Natural killer cell (primary cell): ENCODE measurements at regions not wholly inside any gene's neighbourhood (a gene's known extent, or its start where the extent isn't known, plus 50 kb on each side); places are given as distances from the start of the nearest gene placed in this dataset.

Source experiments
- ATAC-seq, 3 donors: fragments of 150-1000 bp in 2 of 3; fragments of 200-7000 bp in 1 of 3; cut with Tn5 transposase; 1 replicate in 1 of 3; 2 replicates in 2 of 3; pipeline ENCODE4 v1.10.0; 2021; ENCODE audit warnings: mild to moderate bottlenecking in 2 of 3, moderate library complexity in 2 of 3
- DNase-seq, 2 donors: peaks; one replicate each; pipeline versions ENCODE4 v3.0.0 to v3.0.0-alpha.2; 2013 to 2021; ENCODE audit warnings: mixed read lengths in 1 of 2
- H3K27ac ChIP-seq: one replicate; pipeline ENCODE4 v1.5.1; 2013; ENCODE audit warnings: mild to moderate bottlenecking, low read length
- H3K27me3 ChIP-seq: one replicate; pipeline ENCODE4 v1.6.1; 2013; ENCODE audit warnings: low read length; ENCODE audit not compliant: control insufficient read depth, insufficient read depth
- H3K36me3 ChIP-seq: one replicate; pipeline ENCODE4 v1.6.1; 2013; ENCODE audit warnings: low read length; ENCODE audit not compliant: control insufficient read depth, insufficient read depth
- H3K4me1 ChIP-seq: one replicate; pipeline ENCODE4 v1.6.1; 2013; ENCODE audit warnings: low read length; ENCODE audit not compliant: control insufficient read depth, insufficient read depth
- H3K4me3 ChIP-seq: one replicate; pipeline ENCODE4 v1.5.1; 2013; ENCODE audit warnings: low read length
- H3K9me3 ChIP-seq: one replicate; pipeline ENCODE4 v1.6.1; 2013; ENCODE audit warnings: low read length; ENCODE audit not compliant: control insufficient read depth, insufficient read depth
- H3K27ac Mint-ChIP-seq, 2 donors: one replicate each; pipeline ENCODE4 v1.8.0; 2022; ENCODE audit warnings: mild to moderate bottlenecking in 2 of 2, mixed read lengths in 2 of 2, moderate library complexity in 1 of 2
- H3K27me3 Mint-ChIP-seq, 2 donors: one replicate each; pipeline ENCODE4 v1.8.0; 2022; ENCODE audit warnings: low read depth in 2 of 2, mixed read lengths in 2 of 2
- H3K36me3 Mint-ChIP-seq: one replicate; pipeline ENCODE4 v1.8.0; 2022; ENCODE audit warnings: mixed read lengths
- H3K4me1 Mint-ChIP-seq, 2 donors: one replicate each; pipeline ENCODE4 v1.8.0; 2022; ENCODE audit warnings: mixed read lengths in 2 of 2
- H3K4me3 Mint-ChIP-seq: one replicate; pipeline ENCODE4 v1.8.0; 2022; ENCODE audit warnings: mild to moderate bottlenecking, moderate library complexity, mixed read lengths
- H3K9me3 Mint-ChIP-seq, 2 donors: one replicate each; pipeline ENCODE4 v1.8.0; 2022; ENCODE audit warnings: mixed read lengths in 2 of 2
- WGBS: methylation state at CpG from one replicate; pipeline ENCODE4 v1.1.7; 2013; ENCODE audit warnings: missing lambda C conversion rate; ENCODE audit not compliant: insufficient coverage; 5-methylcytosine and 5-hydroxymethylcytosine counted together
- intact Hi-C: fragments of 100-400 bp; cut with micrococcal nuclease; formaldehyde crosslinking; loops from one replicate; pipeline ENCODE4 v1.14.2; 2022
- TF ChIP-seq, protein P1 (sequence below): fragments of 200-600 bp; IDR thresholded peaks from one replicate; pipeline ENCODE4 v1.8.0; 2022; ENCODE audit warnings: antibody characterized with exemption

DNA sequence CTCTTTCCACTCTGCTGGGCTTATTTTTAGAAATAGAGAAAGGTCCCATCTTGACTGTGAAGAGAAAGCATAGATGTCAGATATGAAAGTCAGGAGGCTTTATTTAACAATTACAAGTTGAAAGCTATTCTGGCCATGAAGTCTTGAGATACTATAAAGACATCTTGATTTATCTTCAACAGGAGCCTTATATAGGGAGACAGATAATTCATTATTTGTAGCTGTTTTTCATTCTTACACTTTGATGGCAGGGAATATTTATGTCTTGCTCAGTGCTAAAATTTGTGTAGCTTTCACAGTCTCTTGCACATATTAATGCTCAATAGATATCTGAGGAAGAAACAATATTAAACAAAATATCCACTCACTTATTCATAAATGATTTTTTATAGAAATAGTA is 248.8 kb downstream of the C3orf38 start:
- Mint-ChIP-seq H3K27me3 (no peaks in the 10 kb centered on the region), H3K4me1 (no peaks in the 10 kb centered on the region), H3K9me3 (peaks cover 13 to 16% of the 10 kb centered on the region in 2 donors), H3K36me3 (no peaks in the 10 kb centered on the region), H3K27ac (no peak overlapping the region), H3K4me3 (no peak overlapping the region)
- Histone ChIP-seq H3K27me3 (no peaks in the 10 kb centered on the region), H3K9me3 (peaks cover 4% of the 10 kb centered on the region), H3K4me3 (no peak overlapping the region), H3K4me1 (no peaks in the 10 kb centered on the region), H3K36me3 (no peaks in the 10 kb centered on the region), H3K27ac (no peak overlapping the region)
- TF ChIP-seq, protein P1, sequence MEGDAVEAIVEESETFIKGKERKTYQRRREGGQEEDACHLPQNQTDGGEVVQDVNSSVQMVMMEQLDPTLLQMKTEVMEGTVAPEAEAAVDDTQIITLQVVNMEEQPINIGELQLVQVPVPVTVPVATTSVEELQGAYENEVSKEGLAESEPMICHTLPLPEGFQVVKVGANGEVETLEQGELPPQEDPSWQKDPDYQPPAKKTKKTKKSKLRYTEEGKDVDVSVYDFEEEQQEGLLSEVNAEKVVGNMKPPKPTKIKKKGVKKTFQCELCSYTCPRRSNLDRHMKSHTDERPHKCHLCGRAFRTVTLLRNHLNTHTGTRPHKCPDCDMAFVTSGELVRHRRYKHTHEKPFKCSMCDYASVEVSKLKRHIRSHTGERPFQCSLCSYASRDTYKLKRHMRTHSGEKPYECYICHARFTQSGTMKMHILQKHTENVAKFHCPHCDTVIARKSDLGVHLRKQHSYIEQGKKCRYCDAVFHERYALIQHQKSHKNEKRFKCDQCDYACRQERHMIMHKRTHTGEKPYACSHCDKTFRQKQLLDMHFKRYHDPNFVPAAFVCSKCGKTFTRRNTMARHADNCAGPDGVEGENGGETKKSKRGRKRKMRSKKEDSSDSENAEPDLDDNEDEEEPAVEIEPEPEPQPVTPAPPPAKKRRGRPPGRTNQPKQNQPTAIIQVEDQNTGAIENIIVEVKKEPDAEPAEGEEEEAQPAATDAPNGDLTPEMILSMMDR: no peak
- ATAC-seq (no peak), DNase-seq (no peak)
- intact Hi-C loops: no loop called here

GRCh38 chr3:88403319-88403718 is 253.6 kb downstream of the C3orf38 start:
- H3K27ac Mint-ChIP-seq: no peak overlapping the region
- H3K4me3 Mint-ChIP-seq: no peak overlapping the region
- H3K36me3 ChIP-seq: no peaks in the 10 kb centered on the region
- H3K9me3 ChIP-seq: peaks cover 4% of the 10 kb centered on the region
- no peak for DNase-seq
- H3K27me3 ChIP-seq: no peaks in the 10 kb centered on the region
- no peak for ATAC-seq
- TF ChIP-seq, protein P1: no peak
- H3K4me3 ChIP-seq: no peak overlapping the region
- H3K9me3 Mint-ChIP-seq: peaks cover 13 to 15% of the 10 kb centered on the region in 2 donors
- no peaks in the 10 kb centered on the region for H3K27me3 Mint-ChIP-seq
- H3K4me1 Mint-ChIP-seq: no peaks in the 10 kb centered on the region
- H3K4me1 ChIP-seq: no peaks in the 10 kb centered on the region
- intact Hi-C loops: no loop called here
- H3K27ac ChIP-seq: no peak overlapping the region
- H3K36me3 Mint-ChIP-seq: no peaks in the 10 kb centered on the region

DNA sequence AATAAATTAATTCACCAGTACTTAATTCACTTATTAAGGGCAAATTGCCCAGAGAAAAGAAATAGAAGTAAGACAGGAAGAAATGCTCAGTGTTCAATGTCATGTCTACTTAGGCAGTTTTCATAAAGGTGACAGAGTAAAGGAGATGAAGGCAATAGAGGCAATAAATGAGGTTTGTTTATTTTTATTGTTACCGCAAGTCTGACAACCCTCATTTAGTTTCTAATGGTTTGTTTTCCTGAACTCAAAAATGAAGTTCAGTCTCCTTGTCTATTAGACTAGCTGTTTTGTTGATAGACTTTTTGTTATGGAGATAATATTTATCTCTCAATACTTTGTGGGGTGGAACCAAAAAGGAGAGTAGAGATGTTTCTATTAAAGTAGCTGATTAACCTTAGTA is 258.3 kb downstream of the C3orf38 start:
- no peak overlapping the region for H3K4me3 Mint-ChIP-seq
- H3K27me3 Mint-ChIP-seq: no peaks in the 10 kb centered on the region
- H3K27ac ChIP-seq: no peak overlapping the region
- H3K36me3 Mint-ChIP-seq: no peaks in the 10 kb centered on the region
- H3K27ac Mint-ChIP-seq: no peak overlapping the region
- TF ChIP-seq, protein P1: no peak
- ATAC-seq (no peak), DNase-seq (no peak)
- H3K4me1 ChIP-seq: no peaks in the 10 kb centered on the region
- H3K27me3 ChIP-seq: no peaks in the 10 kb centered on the region
- intact Hi-C loops: no loop called here
- H3K4me3 ChIP-seq: no peak overlapping the region
- H3K36me3 ChIP-seq: no peaks in the 10 kb centered on the region
- H3K4me1 Mint-ChIP-seq: no peaks in the 10 kb centered on the region
- H3K9me3 Mint-ChIP-seq: peaks cover 6 to 15% of the 10 kb centered on the region in 2 donors
- 100% methylated on average over 1 of the region's 1 CpG for WGBS
- H3K9me3 ChIP-seq: peaks cover 4% of the 10 kb centered on the region

- DNase-seq: no peak
- Histone ChIP-seq H3K27ac (no peak overlapping the region), H3K9me3 (peaks cover 4% of the 10 kb centered on the region), H3K4me1 (no peaks in the 10 kb centered on the region), H3K36me3 (no peaks in the 10 kb centered on the region), H3K4me3 (no peak overlapping the region), H3K27me3 (no peaks in the 10 kb centered on the region)
- no peaks in the 10 kb centered on the region for H3K27me3 Mint-ChIP-seq
- 63% methylated on average over 5 of the region's 5 CpGs for WGBS
- peaks cover 6 to 15% of the 10 kb centered on the region in 2 donors for H3K9me3 Mint-ChIP-seq
- TF ChIP-seq, protein P1: no peak
- no peak for ATAC-seq
- no peak overlapping the region for H3K4me3 Mint-ChIP-seq
- H3K4me1 Mint-ChIP-seq: no peaks in the 10 kb centered on the region
- intact Hi-C loops: no loop called here
- H3K27ac Mint-ChIP-seq: no peak overlapping the region
- H3K36me3 Mint-ChIP-seq: no peaks in the 10 kb centered on the region
Measured at GRCh38 chr3:88408935-88409334, 259.2 kb downstream of the C3orf38 start.
